ENCODE measurements at regions not wholly inside any gene's neighbourhood (a gene's known extent, or its start where the extent isn't known, plus 50 kb on each side); places are given as distances from the start of the nearest gene placed in this dataset.

DNA sequence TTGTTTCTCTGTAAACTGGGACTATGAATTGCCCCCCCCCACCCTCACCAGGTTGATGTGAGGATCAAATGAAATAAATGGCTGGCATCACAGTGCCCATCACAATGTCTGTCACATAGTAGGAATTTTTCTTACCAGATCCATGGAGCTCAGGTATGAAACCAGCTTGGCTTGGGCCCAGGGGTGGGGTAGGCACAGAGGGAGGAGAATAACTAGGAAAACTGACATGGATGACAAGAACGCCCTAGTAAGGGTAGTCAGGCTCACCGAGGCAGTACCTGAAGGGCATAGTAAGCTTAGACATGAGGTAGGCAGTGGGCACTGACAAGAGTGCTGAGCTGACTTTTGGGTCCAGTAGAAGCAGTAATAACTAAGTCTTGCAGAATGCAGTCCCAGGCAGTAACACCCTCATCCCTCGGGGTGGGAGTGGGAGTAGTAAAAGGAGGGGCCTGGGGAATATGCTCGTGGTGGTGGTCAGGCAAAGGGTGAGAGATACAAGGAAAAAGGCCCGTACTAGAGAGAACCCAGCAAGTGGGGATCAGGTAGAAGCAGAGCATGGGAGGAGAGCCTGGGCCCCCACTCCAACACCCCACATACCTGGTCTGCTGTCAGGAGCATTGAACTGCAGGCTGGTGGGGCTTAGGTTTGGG lies 155.9 kb upstream of the PJA1 start:
- H3K4me1 Mint-ChIP-seq (ENCODE audit: low read depth), result no peaks in the 10 kb centered on the region
- H3K27me3 Mint-ChIP-seq, result no peaks in the 10 kb centered on the region
- no peak overlapping the region for H3K4me3 Mint-ChIP-seq
- H3K27ac Mint-ChIP-seq, result no peak overlapping the region
- no peaks in the 10 kb centered on the region for H3K9me3 Mint-ChIP-seq (ENCODE audit: low read depth)
- H3K36me3 Mint-ChIP-seq, result no peaks in the 10 kb centered on the region

DNA sequence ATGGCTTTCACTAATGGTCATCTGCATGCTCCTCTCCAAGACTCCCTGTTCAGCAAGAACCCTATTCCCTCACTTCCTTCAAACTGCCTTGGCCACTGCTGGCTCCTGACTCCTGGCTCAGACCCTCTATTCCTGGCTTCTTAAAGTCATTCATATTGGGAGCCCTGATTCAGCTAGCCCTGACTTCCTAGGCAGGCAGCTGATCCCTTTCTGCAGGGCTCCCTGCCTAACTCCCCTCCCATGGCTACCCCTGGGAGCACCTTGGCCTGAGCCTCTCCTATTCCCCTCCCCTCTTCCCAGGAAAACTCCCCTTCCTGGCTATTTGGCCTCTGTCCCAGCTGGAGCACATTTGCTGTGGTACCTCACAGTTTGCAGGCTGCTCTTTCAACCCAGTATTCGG lies 154.9 kb upstream of the PJA1 start:
- Mint-ChIP-seq H3K27ac (no peak overlapping the region), H3K4me1 (ENCODE audit: low read depth) (no peaks in the 10 kb centered on the region)

DNA sequence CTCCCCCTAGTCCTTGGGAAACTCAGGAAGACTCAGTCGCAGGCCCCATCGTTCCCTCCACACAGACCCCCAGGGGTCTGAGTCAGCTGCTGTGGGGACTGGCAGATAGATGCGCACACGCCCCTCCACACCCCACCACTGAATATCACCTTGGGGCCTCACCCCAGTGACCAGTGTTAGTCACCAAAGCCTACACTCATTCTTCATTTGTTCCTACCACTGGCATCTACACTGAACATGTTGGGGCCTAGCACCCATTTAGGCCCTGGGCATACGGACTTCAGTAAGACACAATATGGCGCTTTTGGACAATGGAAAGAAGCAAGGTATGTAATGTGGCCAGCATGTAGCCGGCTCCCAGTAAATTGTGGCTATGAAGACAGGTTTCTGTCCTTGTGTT lies 154.1 kb upstream of the PJA1 start:
- Mint-ChIP-seq H3K27ac (no peak overlapping the region), H3K9me3 (ENCODE audit: low read depth) (no peaks in the 10 kb centered on the region), H3K4me3 (no peak overlapping the region), H3K27me3 (no peaks in the 10 kb centered on the region), H3K36me3 (no peaks in the 10 kb centered on the region), H3K4me1 (ENCODE audit: low read depth) (no peaks in the 10 kb centered on the region)

More for the DNA sequence above, 154.9 kb upstream of the PJA1 start:
- Mint-ChIP-seq H3K36me3 (no peaks in the 10 kb centered on the region), H3K9me3 (ENCODE audit: low read depth) (no peaks in the 10 kb centered on the region), H3K4me3 (no peak overlapping the region), H3K27me3 (no peaks in the 10 kb centered on the region)

DNA sequence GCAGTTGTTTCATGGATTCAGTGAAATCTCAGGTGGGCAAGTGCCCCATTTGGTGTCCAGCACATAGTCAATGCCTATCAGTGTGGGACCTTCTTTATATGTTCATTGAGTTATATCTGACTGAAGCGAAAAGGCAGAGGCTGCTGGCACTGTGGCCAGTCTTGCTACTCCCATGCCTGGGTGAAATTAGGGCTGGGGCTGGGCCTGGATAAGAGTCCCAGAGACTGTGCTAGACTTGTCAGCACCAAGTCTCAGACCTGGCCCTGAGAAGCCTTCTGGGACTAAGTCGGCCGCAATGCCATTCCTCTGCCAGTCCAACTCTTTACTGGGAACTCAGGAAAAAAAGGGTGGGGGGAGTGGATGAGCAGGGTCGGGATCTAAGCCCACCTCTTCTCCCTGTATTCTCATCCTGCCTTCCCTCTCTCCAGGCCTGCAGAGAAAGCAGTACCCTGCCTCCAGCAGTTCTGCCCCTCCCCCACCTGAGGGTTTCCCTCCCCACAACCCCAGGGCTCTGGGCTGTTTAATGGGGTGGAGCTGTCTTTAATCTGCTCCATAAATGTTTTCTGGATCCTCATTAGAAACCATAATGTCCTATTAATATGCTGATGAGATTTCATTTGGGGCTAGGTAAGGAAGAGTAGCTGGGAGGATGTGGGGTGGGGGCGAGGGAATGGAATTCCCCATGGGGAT lies 153.5 kb upstream of the PJA1 start:
- Mint-ChIP-seq H3K36me3 (no peaks in the 10 kb centered on the region), H3K4me3 (no peak overlapping the region), H3K27ac (no peak overlapping the region), H3K4me1 (ENCODE audit: low read depth) (no peaks in the 10 kb centered on the region), H3K27me3 (no peaks in the 10 kb centered on the region), H3K9me3 (ENCODE audit: low read depth) (no peaks in the 10 kb centered on the region)

DNA sequence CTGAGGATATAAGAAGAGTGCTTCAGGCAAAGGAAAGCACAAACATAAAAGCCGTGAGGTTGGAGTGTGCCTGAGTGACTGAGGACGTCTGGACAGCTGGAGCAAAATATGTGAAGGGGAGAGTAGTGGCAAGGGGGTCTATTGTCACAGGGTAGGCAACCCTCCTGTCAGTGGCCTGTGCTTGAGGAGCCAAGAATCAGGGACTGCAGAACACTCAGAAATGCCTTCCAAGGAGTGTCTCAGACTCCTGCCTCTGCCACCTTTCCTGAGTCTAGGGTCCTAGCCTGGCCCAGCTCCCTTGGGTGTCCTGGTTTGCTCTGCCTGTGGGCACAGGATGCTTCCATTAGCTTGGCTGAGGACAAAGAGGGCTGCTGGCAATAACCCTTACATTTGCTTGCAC lies 152.5 kb upstream of the PJA1 start:
- Mint-ChIP-seq H3K27me3 (no peaks in the 10 kb centered on the region), H3K36me3 (no peaks in the 10 kb centered on the region), H3K27ac (no peak overlapping the region), H3K4me3 (no peak overlapping the region), H3K4me1 (ENCODE audit: low read depth) (no peaks in the 10 kb centered on the region), H3K9me3 (ENCODE audit: low read depth) (no peaks in the 10 kb centered on the region)

DNA sequence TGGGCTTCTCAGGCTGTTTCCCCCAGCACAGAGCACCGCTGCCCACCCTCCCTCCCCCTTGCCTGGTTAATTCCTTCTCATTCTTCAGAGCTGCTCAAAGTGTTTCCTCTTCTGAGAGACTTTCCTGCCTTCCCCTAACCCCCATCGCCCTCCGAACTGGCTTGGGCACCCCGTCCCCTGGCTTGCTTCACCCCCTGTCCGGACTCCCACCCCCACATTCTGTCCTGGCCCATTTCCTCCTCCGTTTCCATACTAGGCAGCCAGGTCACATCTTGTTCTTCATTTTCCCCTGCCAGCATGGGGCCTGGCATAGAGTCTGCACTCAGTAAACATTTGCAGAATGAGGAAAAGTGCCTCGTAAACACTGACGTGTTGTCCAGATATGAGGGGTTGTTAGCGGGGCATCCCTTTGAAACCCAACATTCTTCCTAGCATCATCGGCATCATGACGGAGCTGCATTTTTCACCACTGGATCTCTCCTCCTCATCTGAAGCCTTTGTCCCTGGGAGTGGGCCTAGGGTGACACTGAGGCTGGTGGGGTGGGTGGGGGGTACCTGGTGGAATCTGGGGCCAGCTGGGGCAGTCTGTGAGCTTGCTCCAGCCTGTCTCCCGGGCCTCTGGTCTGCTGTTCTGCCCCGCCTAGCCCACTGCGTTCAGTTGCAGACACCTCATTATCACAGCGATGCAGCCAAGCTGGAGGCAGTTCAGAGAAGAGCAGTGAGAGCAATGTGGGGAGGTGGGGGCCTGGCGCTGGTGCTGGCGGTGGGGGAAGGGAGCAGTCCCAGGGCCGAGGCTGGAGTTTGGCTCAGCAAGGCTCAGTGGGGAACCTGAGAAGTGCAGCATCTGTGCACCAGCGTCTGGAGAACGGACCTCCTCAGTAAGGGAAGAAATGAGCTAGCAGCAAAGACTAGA lies 149.4 kb upstream of the PJA1 start:
- H3K27ac Mint-ChIP-seq, result no peak overlapping the region
- H3K9me3 Mint-ChIP-seq (ENCODE audit: low read depth), result no peaks in the 10 kb centered on the region
- H3K27me3 Mint-ChIP-seq, result no peaks in the 10 kb centered on the region
- H3K4me1 Mint-ChIP-seq (ENCODE audit: low read depth), result no peaks in the 10 kb centered on the region
- H3K4me3 Mint-ChIP-seq, result no peak overlapping the region
- H3K36me3 Mint-ChIP-seq, result no peaks in the 10 kb centered on the region

DNA sequence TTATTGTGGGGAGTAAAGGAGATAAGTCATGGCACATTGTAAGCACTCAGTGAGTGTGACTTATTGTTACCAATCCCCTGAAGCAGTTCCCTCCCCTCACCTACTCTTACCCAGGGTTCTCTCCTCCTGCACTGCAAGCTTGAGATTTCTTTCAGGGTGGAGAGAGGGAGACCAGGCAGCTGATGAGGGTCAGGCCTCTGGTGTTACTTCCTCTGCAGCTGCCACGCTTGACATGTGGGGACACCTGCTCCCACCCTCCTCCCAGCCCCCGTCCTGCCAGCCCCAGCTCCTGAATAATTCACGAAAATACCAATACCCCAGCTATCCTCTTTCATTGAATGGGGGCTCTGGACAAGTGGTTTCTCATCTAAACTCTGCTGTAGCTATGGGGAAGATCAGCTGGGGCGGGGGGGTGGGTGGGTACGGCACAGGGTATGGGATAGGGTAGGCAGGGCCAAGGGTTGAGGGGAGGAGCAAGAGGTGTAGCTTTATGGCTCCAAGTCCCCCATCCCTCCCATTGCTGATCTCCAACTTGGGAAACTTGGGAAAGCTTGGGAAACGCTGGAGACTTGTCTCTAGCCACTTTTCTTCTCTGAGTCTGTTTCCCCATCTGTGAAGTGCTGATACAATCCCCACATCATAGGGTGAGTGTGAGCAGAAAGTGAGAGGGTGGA lies 148.5 kb upstream of the PJA1 start:
- H3K9me3 Mint-ChIP-seq (ENCODE audit: low read depth), result no peaks in the 10 kb centered on the region
- H3K4me3 Mint-ChIP-seq, result no peak overlapping the region
- H3K27ac Mint-ChIP-seq, result no peak overlapping the region
- no peaks in the 10 kb centered on the region for H3K27me3 Mint-ChIP-seq
- no peaks in the 10 kb centered on the region for H3K4me1 Mint-ChIP-seq (ENCODE audit: low read depth)
- no peaks in the 10 kb centered on the region for H3K36me3 Mint-ChIP-seq

DNA sequence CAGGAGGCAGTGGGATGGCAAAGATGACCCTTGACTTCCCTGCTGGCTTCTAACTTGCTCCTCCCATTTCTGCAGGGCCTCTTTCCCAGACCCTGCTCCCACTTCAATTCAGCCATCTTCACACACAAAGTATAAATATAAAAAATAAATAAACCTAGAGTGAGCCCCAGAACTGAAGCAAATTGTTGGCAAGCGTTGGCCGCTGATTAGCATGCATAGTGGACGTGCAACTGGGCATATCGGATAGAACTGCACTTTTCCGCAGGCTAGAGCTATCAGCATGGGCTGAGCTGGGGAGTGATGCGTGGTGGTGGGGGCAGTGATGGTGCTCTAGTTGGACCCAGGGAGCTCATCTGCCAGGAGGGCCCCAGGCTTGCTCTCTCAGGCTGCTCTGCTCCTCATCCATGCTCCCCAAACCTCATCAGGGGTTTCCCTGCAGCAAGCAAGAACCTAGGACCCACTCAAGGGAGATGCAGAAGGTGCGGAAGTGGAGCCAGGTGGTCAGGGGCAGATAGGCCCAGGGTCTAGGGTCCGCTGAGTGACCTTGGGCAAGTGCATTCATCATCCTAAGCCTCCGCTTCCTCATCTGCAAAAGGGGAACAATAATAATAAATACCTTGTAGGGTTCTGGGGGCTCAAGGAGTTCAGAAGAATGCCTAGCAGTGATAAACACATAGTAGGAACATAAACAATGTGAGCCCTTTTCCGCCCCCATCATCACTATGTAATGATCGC lies 146.8 kb upstream of the PJA1 start:
- Mint-ChIP-seq H3K4me1 (ENCODE audit: low read depth) (no peaks in the 10 kb centered on the region), H3K36me3 (no peaks in the 10 kb centered on the region), H3K27me3 (no peaks in the 10 kb centered on the region), H3K4me3 (no peak overlapping the region), H3K9me3 (ENCODE audit: low read depth) (no peaks in the 10 kb centered on the region), H3K27ac (no peak overlapping the region)

DNA sequence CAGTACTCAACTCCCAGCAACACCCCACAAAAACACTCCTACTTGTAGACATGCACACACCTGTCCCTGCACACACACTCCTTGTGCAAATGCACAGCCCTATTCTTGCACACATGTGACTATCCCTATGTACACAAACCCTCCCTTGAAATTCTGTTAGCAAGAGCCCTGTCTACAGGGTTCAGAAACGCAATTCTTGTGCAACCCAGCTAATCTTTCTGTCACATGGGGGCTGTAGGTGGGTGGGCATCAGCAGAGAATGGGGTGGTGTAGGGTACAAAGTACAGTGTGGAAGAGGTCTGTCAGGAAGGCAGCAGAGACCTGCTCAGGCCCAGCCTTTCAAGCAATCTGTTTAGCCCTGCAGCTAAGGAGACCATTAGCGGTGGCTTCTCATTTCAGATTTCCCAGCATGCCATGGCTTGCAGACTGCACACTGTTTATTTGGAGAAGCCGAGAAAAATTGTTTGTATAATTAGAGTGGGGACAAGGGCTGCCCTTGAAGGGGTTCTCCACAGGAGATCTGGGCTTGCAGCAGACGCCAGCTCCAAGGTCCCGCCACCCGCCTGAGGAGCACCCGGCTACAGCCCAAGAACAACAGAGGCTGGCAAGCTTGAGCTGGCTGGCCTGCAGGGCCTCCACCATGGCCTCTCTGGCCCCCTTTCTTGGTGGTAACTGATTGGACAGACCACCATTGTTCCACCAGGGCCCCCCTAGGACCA lies 144.0 kb upstream of the PJA1 start:
- no peaks in the 10 kb centered on the region for H3K36me3 Mint-ChIP-seq
- H3K4me1 Mint-ChIP-seq (ENCODE audit: low read depth), result no peaks in the 10 kb centered on the region
- no peak overlapping the region for H3K27ac Mint-ChIP-seq
- H3K4me3 Mint-ChIP-seq, result no peak overlapping the region
- peaks cover 3% of the 10 kb centered on the region for H3K27me3 Mint-ChIP-seq
- no peaks in the 10 kb centered on the region for H3K9me3 Mint-ChIP-seq (ENCODE audit: low read depth)

DNA sequence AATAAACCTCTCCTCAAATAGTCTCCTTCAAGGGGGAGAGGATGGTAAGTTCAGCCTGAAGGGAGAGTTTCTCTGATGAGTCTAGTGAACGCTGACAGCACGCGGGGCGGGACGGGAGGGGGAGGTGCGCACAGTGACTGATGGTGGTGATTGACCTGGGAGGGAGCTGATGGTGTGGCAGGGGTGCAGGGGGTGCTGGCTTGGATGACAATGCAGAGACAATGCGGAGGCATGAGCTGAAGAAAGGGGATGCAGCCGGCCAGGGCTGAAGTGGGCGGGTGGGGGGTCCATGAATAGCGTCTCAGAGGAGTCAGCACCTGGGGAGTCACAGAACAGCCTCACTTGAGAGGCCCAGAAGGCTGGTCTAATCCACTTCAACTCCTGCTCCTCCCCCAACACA lies 142.5 kb upstream of the PJA1 start:
- no peaks in the 10 kb centered on the region for H3K36me3 Mint-ChIP-seq
- H3K27me3 Mint-ChIP-seq, result peaks cover 5% of the 10 kb centered on the region
- no peak overlapping the region for H3K4me3 Mint-ChIP-seq
- H3K4me1 Mint-ChIP-seq (ENCODE audit: low read depth), result no peaks in the 10 kb centered on the region
- H3K27ac Mint-ChIP-seq, result no peak overlapping the region
- no peaks in the 10 kb centered on the region for H3K9me3 Mint-ChIP-seq (ENCODE audit: low read depth)

DNA sequence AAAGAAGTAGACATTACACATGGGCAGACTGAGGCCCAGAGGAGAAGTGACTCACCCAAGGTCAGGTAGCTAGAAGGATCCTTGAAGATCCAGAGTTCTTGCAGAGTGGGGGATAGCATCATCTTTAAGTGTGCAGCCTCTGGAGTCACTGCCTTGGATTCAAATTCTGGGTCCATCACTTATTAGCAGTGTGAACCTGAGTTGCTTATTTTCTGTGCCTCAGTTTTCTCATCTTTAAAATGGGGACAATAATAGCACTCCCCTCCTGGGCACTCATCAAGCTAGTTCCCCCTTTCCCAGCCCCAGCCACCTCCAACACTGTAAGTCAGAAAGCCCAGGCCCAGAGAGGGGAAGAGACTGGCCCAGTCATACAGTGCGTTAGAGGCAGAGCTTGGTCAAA lies 141.8 kb upstream of the PJA1 start:
- peaks cover 6% of the 10 kb centered on the region for H3K27me3 Mint-ChIP-seq
- no peaks in the 10 kb centered on the region for H3K9me3 Mint-ChIP-seq (ENCODE audit: low read depth)
- H3K4me1 Mint-ChIP-seq (ENCODE audit: low read depth), result no peaks in the 10 kb centered on the region
- H3K27ac Mint-ChIP-seq, result no peak overlapping the region
- no peaks in the 10 kb centered on the region for H3K36me3 Mint-ChIP-seq
- no peak overlapping the region for H3K4me3 Mint-ChIP-seq

DNA sequence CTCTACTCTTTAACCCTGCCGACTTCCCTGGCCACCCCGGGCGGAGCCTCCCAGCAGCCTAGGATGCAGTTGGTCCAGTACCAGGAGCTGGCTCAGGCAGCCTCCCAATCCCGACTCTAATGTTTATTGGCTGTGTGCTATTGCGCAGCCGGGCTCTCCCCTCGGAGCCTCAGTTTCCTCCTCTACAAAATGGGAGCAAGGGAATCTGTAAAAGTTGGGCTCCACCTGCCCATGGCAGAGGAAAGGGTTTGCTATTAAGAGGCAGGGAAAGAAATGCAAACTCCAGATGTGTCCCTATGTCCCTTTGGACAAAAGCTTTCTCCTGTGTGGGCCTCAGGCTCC lies 140.8 kb upstream of the PJA1 start:
- Mint-ChIP-seq H3K4me3 (no peak overlapping the region), H3K27me3 (peaks cover 6% of the 10 kb centered on the region), H3K4me1 (ENCODE audit: low read depth) (no peaks in the 10 kb centered on the region), H3K27ac (no peak overlapping the region), H3K36me3 (no peaks in the 10 kb centered on the region), H3K9me3 (ENCODE audit: low read depth) (no peaks in the 10 kb centered on the region)

DNA sequence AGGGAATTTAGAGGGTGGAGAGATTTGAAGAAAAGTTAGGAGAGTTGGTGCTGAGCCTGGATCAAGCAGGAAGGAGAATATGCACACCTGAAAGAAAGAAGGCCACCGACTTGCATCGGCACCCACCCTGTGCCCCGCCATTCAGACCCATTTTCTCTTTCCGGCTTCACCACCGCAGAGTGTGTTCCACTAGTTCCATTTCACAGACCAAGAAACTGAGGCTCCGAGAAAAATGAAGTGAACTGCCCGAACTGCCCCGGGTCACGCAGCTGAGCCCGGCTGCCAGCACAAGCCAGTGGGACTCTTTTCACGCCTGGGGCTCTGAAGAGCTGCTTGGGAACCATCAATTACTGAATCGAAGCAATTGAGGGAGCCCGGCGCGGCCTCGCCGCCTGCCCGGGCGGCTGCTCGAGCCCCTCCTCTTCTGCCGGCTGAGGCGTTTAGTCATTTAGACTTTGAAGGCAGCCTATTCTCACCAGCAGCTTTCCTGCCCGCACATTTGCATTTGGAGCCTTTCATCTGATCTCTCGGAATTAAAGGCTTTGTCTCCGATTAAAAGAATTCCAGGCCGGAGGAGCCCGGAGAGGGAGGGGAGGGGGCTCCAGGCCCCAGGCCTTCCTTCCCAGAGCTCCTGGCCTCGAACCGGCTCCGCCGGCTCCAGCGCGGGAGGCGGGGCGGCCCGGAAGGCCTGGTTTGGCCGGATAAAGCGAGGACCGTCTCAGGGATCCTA lies 140.2 kb upstream of the PJA1 start:
- no peak overlapping the region for H3K27ac Mint-ChIP-seq
- no peak overlapping the region for H3K4me3 Mint-ChIP-seq
- no peaks in the 10 kb centered on the region for H3K36me3 Mint-ChIP-seq
- H3K27me3 Mint-ChIP-seq, result peaks cover 6% of the 10 kb centered on the region
- no peaks in the 10 kb centered on the region for H3K9me3 Mint-ChIP-seq (ENCODE audit: low read depth)
- no peaks in the 10 kb centered on the region for H3K4me1 Mint-ChIP-seq (ENCODE audit: low read depth)

Data from activated naive CD8-positive, alpha-beta T cell (primary cell).